Tongue (tissue), 1 donor: ENCODE measurements at regions not wholly inside any gene's neighbourhood (a gene's known extent, or its start where the extent isn't known, plus 50 kb on each side); places are given as distances from the start of the nearest gene placed in this dataset.

Experiments used
- DNase-seq: peaks from one replicate; pipeline ENCODE4 v3.0.0-alpha.2; 2015

DNA sequence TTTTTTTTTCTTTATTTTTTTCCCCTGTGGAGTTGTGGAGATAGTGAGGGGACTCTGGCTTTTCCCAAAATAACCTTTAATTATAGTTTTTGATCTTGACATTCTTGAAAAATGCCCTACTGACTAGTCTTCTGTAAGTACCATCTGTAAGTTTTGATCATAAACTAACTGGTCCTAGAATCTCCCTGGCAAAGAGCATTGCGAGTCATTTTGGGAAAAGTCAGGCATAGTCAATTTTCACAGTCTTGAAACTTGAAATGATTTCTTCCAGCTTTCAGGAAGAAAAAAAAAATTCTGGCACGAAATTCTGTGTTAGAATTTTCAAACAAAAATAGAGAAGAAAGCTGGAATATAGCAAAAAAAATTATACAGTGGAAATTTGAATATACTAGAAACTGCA, 181.2 kb upstream of the SNX7 start:
- DNase-seq: no peak

DNA sequence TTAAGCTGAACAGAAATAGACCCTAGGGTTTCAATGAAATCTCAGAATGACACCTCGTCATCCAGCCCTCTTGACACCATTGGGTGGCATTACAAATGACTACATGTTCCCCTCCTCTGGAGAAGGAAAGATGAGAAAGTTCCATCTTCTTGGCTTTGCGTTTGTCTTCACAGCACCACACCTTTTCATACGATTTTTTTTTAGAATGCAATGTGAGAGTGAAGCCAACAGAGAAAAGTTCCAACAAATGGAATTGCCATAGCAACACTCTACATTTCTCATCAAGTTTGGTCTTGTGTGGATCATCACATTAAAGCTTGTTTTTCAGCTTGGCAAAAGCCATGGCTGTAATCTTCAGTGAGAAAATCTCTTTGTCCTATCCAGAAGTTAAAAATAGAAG, 183.4 kb upstream of the SNX7 start:
- DNase-seq: peak; percentile 37

DNA sequence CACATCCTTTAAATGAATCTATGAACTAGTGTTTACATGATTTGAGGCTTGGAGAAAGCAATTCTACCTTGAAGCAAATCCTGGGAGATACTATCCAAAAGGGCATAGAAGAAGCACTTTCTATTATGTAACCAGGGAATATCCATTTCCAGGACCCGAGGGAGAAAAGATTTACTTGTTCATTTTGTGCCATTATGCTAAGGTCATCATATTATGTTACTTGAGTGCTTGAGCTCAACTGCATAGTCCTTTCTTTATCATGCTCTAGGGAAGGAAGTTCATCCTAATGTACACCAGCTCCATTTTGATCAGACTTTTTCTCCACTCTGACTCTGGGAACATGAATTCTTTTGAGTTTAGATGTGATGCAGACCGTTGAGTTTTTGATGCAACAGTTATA, 188.6 kb upstream of the SNX7 start:
- DNase-seq: no peak

DNA sequence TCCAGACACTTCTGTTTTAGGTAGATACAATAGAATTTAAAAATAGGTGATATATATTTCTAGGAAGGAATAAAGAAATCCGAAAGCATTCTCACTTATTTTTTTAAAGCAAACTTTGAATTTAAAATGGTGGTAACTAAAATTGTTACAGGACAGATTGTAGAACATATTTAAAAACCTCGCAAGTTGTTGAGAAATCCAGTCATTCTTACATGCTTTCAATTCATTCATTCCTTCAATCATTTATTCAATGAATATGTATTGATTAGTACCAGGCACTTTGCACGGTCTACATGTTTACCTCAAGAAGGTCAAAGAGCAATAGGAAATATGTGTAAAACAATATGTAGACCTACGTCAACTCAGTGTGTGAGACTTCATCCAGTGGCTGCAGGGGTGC, 189.9 kb upstream of the SNX7 start:
- no peak for DNase-seq

DNA sequence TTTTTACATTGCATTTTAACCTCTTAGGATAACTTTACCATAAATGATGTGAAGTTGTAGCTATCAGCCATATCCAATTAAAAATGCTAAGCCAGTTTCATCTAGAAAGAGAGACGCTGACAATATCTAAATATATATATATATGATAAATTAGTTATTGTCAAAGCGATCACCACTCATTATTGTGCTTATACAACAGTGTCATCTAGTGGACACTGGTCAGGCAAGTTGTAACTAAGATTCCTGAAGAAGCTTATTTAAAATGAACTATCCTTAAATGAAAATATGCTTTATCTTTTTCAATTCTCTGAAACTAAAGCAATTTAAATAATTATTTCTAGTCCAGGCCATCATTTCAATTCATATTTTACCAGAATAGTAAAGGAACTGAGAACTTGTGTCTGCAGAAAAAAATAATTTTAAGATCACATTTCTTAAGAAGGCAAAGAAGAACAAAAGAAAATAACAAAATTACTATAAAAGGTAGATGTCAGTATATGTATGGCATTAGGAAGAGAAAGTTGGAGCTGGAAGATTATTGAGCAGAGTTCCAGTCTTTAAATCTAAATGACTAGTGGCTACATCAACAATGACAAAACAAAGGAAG, 193.3 kb upstream of the SNX7 start:
- DNase-seq: peak; percentile 70

DNA sequence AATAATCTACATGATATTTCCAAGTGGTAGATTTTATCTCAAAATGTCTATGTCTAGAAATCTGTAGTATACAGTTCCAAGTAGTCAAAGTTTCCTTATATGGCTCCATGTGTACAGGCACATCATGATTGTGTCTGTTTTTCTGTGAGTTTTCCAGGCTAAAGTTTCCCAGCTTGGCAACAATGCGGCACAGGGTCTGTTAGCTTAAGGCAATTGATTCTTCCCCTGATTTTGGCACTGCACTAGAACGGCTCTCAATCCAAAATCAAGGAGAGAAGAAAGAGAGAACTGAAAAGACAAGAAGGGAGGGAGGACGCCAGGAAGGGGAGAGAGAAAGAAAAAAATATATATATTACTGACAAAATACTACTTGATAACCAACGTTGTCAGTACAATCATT, 193.9 kb upstream of the SNX7 start:
- peak; percentile 16 for DNase-seq

DNA sequence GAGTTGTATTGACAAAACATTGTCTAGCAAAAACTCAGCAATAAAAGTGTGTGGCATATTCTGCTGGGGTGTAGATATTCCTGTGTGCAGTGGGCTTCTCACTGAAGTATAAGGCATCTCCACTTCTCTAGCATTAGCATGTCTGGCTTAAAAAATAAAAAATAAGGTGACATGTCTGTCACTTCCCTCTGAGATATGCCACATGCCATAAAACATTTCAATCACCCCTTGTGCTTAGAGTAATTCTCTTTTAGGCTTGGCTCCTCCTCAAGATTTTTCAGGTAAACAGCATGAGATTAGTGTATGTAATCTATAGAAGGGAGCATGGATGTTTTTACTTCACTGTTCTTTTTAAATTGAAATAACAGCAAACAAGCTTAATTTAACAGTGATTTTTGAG, 194.4 kb upstream of the SNX7 start:
- DNase-seq: no peak

DNA sequence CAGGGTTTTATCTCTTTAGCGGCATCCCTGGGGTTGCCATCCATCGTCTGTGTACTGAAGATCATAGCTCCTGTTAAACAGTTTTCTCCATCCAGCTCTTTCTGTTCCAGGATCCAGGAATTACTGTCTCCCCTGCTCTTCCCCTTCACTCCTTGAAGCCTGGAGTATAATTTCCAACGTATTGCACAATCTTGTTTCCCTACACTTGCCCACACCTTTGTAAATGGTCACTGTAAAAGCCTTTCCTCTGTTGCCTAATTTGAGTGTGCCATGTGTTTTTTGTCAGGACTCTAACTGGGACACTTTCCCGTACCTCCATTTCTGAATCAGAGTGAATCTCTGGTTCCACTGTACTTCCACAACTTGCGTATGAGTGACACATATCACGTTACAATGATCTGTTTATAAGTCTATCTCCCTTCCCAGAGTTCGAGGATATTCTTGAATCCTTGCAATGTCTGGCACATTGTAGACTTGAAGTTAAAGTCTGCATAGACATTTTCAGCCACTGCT, 199.6 kb upstream of the SNX7 start:
- no peak for DNase-seq

DNA sequence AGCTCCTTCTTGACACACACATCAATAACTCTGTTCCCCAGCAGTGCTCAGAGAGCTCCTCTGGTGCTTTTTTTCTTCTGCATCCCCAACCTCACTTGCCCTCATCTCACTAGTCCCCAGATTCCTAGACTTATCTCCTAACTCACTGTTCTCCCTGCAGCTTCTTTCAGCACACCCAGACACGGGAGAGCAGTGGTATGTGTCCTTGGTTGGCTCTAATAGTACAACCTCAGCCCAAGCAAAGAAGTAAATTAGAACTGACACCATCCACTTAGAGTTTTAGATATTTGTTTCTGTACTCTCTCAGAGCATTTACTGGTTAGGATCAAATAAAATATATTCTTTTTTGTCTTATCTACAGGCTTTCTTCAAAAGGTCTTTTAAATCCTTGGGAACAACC, 201.4 kb upstream of the SNX7 start:
- DNase-seq: no peak

DNA sequence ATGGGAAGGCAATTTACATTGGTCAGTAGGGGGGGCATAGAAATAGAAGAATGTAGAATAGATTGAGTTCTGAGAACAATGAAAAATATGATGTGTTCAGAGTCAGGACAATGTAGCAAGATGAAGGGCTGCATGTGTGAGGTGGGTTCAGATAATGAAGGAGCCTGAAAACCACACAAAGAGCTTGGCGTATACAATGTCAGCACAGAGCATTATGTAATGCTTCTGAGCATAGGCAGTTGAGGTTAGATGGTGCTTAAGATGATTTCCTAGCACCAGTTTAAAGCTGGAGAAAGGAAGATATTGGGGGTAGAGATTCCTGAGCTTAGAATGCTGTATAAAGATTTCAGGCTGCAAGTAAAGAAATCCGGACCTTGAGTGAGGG, 202.0 kb upstream of the SNX7 start:
- no peak for DNase-seq

DNA sequence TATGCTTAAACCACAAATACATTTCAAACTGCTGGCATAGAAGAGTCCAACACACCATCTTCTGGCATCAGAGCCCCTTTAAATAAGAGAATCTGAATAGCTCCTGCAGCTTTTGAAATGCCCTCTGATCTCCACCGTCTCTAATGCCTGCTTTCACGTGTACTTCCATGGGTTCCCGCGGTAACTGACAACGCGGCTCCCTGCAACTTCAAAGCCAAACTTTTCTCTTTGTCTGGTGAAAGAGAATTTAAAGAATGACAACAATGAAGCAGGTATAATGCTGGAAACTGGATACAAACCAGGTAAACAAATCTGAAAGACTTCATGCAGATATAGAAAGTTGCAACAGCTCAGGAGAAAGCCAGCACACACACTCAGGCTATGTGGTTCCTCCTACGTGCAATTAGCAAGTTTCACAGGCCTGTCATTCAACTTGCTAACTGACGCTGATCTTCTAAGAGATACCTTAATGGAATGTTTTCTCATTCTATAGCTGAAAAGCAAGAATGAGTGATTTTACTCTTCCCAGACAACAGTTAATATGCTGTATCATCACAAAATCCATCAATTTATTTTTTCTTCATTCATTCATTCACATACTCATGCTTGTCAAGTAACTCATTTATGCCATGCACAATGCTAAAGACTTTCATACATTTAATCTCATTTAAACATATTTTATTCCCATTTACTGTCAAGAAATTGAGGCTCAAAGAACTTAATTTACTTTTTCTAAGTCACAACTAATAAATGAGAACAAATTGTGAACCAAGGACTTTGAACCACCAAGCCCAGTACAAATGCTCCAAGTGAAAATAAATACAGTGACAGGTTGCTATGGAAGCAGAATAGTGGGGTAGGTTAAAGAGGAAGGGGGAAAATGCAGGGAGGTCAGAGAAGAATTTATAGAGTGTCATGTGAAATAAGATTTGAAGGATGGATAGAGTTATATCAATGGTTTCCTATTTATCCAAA, 202.7 kb upstream of the SNX7 start:
- no peak for DNase-seq

DNA sequence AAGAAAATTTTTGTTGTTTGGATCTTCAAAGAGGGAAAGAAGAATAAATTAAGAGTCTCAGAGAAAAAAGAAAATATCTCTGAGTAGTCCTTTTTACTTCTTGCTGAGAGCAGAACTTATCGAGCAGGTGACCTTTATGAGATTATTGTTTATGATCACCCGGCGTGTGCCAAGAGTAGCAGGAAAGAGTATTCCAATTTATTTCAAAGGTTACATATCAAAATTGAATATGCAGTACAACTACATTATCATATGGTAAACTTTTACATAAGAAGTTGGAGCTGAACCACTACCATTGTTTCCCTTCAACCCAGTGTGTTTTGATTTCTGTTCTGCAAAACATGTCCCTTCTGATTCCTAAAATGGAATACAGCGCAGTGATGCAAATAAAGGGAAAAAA, 204.3 kb upstream of the SNX7 start:
- no peak for DNase-seq

DNA sequence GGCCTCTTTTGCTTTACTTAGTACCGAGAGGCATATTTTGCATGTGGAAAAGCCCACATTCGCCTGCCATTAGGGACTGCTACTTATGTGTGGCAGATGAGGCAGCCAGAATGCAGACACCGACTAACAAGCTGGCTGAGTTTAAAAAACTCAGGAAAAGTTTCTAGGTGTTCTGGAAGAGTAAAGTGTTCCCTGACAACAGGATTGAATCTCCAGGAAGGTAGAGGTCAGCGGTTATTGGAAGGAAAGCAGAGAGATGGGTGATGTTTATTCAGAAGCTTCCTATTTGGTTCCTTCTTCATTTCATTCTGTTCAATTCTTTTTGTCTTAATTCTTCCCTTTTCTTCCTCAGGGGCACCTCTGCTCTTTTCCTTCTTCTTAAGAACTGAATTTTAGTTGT, 206.9 kb upstream of the SNX7 start:
- no peak for DNase-seq

DNA sequence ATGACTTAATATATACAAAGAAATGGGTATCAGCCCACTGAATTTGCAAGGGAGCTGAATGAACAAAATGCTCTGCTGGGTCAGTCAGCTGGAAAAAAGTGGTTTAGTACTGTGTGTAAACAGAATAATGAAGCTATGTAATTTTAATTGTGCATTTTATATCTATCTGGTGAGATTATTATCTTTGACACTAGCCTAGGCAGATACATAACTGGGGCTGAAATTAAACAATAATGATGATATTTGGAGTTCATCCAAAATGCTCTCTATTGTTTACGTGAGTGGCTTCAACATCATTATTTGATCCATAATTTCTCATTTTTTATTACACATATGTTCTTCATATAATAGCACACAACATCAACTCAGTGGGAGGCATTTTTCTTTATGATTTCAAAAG, 208.5 kb upstream of the SNX7 start:
- no peak for DNase-seq

DNA sequence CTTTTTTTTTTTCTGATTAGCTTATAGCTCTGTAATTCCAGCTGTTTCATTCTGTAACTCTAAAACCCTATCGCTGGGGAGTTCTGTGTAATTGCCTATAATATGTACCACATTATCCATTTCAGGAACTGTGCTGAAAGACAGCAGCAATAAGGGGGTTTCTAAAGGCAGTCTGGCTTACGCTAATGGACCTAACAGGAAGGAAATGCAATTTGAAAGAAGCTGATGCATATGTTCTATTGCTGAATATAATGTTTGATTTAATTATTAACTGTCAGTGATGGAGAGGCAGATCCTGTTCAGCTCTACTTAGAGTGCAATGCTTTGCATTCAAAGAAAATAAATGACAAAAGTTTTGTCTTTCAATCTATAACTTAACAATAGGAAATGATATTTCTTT, 209.4 kb upstream of the SNX7 start:
- DNase-seq: peak; percentile 25

DNA sequence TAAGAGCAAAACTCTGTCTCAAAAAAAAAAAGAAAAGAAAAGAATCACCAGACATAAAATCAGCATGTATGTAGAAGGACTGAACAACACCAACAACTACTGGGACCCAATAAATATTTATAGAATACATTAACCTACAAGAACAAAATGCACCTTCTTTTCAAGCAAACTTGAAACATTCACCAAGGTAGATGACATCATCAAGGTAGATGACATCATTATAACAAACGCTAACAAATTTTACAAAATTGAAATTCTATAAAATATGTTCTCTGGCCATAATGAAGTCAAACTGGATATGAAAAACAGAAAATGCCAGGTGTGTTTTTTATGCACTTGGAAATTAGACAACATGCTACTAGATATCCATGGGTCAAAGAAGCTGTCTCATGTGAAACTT, 220.2 kb upstream of the SNX7 start:
- DNase-seq: no peak

DNA sequence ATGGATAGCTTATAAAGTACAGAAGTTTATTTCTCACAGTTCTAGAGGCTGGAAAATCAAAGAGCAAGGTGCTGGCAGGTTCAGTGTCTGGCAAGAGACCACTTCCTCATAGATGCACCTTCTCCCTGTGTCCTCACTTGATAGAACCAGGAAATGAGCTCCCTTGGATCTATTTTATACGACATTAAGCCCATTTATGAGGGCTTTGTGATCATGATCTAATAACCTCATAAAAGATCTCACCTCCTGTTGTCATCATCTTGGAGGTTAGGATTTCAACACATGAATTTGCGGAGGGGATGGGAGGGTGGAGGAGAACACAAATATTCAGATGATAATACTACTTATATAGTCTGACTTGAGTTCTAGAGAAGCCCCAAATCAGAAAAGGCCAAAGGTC, 222.1 kb upstream of the SNX7 start:
- DNase-seq: no peak

DNA sequence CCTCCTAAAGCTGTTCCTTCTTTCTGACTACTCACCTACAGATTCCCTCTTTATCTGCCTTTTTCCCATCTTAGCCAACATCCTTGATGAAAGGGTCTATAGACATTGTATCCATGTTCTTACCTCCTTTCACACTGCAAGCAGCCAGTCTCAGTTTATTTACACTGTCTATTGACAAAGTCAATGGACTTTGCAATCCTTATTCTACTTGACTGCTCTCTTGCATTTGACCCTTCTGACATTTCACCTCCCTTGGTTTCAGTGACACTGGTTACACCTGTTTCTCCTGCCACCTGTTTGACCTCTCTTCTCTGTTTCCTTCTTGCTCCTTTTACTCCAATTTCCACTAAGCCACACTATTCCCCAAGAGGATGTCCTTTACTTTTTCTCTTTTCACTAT, 224.0 kb upstream of the SNX7 start:
- no peak for DNase-seq

DNA sequence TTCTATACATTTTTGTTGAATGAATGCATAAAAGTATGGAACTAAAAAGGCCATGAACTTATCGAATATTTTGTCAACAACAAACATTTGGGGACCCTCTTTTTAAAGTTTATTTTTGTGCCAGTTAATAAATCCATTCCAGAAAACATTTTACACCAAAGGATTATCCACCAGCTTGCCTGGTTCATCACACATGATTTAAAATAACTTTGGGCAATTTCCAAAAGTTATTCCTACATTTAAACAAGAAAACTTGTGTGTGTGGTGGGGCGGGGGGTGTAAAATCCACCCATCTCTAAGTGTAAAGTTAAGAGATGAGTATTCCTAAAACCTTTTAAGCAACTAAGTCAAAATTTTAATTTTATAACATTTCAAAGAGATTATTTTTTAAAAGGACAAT, 224.5 kb upstream of the SNX7 start:
- DNase-seq: no peak

DNA sequence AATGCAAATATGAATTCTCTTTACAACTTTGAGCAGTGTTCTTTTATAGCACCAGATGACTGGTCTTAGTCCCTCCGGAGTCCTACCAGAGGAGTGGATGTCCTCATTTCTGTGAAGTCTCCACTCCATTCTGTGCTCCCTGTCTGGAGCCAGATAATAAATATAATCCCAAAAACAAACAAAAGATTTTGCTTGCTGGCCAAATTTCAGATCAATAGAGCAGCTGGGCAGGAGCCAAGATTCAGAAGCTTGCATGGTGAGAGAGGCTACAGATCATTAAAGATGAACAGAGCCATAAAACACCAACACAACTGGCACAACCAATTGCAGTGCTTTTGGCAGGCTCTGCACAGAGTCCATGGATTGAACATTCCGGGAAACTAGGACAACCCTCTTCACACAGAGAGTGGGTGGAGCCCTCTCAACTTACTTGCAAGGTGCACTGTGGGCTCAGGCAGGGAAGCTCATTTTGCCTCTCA, 231.5 kb upstream of the SNX7 start:
- no peak for DNase-seq

DNA sequence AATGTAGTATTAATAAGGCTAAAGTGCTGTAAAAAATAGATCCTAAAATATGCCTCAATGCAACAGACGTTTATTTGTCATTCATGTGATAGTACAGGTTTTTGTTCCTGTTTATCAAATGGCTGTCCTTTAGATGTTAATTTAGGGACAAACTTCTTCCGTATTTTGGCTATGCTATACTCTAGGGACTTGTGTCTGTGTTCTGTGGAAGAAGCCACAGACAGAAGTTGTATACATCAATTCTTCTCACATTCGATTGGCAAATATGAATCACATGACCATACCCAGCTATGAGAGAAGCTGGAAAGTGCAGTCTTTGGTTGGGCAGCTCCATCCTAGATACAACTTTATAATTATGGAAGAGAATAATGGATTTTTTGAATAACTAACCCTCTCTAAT, 232.7 kb upstream of the SNX7 start:
- no peak for DNase-seq

DNA sequence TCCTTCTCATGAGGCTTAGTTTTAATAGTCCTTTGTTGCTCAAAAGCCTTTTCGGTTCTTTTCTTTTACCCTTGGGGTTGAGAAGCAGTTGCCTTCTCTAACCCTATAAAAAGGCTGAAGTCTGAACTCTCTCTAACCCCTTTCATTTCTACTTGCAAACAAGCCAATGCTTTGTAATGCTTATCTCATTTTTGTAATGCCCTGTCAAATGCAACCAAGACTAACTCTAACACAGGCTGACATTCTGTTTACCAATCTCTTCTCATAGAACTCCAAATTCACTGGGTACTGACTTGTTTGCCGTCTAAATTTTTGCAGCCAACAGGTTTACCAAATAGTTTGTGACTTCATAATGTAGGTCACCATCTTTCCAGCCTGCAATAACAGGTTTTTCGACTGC, 233.9 kb upstream of the SNX7 start:
- DNase-seq: no peak

DNA sequence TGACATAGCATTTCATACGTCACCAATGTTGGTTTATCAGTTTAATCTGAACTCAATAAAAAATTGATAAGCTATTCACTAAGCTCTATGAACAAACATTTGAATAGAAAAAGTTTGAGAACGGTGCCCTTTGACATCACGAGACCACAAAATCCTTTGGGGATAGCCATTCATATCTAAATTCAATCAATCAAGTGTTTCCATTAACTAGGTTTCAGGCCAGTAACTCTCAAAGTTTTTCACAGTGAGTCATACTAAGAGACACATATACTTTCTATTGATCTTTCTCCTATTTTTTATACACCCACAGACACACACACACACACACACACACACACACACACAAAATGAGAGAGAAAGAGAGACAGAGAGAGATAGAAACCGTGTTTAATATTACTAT, 235.4 kb upstream of the SNX7 start:
- DNase-seq: no peak

DNA sequence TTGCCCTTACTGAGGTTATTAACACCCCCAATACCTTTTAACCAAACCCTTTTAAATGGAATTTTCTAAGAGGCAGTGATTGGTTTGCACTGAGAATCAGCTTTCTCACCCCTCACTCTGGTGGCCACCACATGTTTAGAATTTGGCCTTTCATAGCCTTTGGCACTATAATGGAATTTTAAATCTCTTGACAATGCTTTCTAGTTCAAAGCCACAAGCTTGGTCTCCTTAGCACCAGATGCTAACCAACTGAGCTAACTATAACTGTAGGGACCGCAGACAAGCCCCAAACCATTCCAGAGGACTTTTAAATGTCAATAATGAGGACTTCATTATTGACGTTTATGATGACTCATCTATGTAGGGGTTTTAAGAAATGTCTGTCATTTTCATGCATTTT, 238.7 kb upstream of the SNX7 start:
- DNase-seq: no peak
